WTC11 (cell line): ENCODE measurements at regions not wholly inside any gene's neighbourhood (a gene's known extent, or its start where the extent isn't known, plus 50 kb on each side); places are given as distances from the start of the nearest gene placed in this dataset.

ENCODE experiments used
- ATAC-seq: fragments of 200-7000 bp; cut with Tn5 transposase; 2 replicates; pipeline ENCODE4 v1.10.0; 2021; ENCODE audit warnings: mild to moderate bottlenecking, moderate library complexity
- CTCF ChIA-PET: fragments of 300-600 bp; sonication (Branson Sonifier 250); formaldehyde crosslinking; loops from one replicate; lab custom pipeline; 2021; ENCODE audit warnings: antibody characterized with exemption; lab: Charles Lee
- POLR2A ChIA-PET: fragments of 350-600 bp; sonication (Branson Sonifier 250); formaldehyde crosslinking; loops from one replicate; lab custom pipeline; 2021; ENCODE audit warnings: antibody characterized with exemption; lab: Charles Lee
- DNase-seq: peaks from one replicate; pipeline ENCODE4 v3.0.0; 2021; ENCODE audit warnings: low spot score
- H3K27ac Mint-ChIP-seq: 2 replicates; pipeline ENCODE4 v1.8.0; 2021; ENCODE audit warnings: mixed read lengths
- H3K27me3 Mint-ChIP-seq: 2 replicates; pipeline ENCODE4 v1.8.0; 2021; ENCODE audit warnings: low read depth, mild to moderate bottlenecking, moderate library complexity, mixed read lengths
- H3K36me3 Mint-ChIP-seq: 2 replicates; pipeline ENCODE4 v1.8.0; 2021; ENCODE audit warnings: mixed read lengths
- H3K4me1 Mint-ChIP-seq: 2 replicates; pipeline ENCODE4 v1.8.0; 2022; ENCODE audit warnings: mixed read lengths
- H3K4me3 Mint-ChIP-seq: 2 replicates; pipeline ENCODE4 v1.8.0; 2021; ENCODE audit warnings: mild to moderate bottlenecking, moderate library complexity, mixed read lengths
- H3K9me3 Mint-ChIP-seq: 2 replicates; pipeline ENCODE4 v1.8.0; 2021; ENCODE audit warnings: mixed read lengths
- AFF4 ChIP-seq: sonication (generic); formaldehyde crosslinking; IDR thresholded peaks from 2 replicates; pipeline ENCODE4 v1.8.1; 2023; ENCODE audit warnings: mild to moderate bottlenecking, missing genetic modification reagents, borderline replicate concordance
- AR ChIP-seq: fragments of 250-450 bp; sonication (Bioruptor Pico); IDR thresholded peaks from 2 replicates; pipeline ENCODE4 v1.9.0; 2021; ENCODE audit warnings: mild to moderate bottlenecking
- ATF6 ChIP-seq: sonication (generic); formaldehyde crosslinking; IDR thresholded peaks from 2 replicates; pipeline ENCODE4 v1.8.1; 2023; ENCODE audit warnings: mild to moderate bottlenecking, missing genetic modification reagents
- E2F5 ChIP-seq: sonication (generic); formaldehyde crosslinking; IDR thresholded peaks from 2 replicates; pipeline ENCODE4 v1.8.1; 2022; ENCODE audit warnings: mild to moderate bottlenecking, moderate library complexity, missing genetic modification reagents
- ERG ChIP-seq: fragments of 250-450 bp; sonication (Bioruptor Pico); IDR thresholded peaks from 2 replicates; pipeline ENCODE4 v1.8.0; 2021; ENCODE audit warnings: mild to moderate bottlenecking
- ETV6 ChIP-seq: sonication (generic); formaldehyde crosslinking; IDR thresholded peaks from 2 replicates; pipeline ENCODE4 v1.8.1; 2022; ENCODE audit warnings: mild to moderate bottlenecking, missing genetic modification reagents
- GABPB1 ChIP-seq: sonication (generic); formaldehyde crosslinking; IDR thresholded peaks from 2 replicates; pipeline ENCODE4 v1.8.1; 2023; ENCODE audit warnings: mild to moderate bottlenecking, missing genetic modification reagents
- HMGA2 ChIP-seq: fragments of 250-450 bp; sonication (Bioruptor Pico); IDR thresholded peaks from 2 replicates; pipeline ENCODE4 v1.4.0; 2021; ENCODE audit warnings: mild to moderate bottlenecking, moderate library complexity
- NR1H2 ChIP-seq: sonication (generic); formaldehyde crosslinking; IDR thresholded peaks from 2 replicates; pipeline ENCODE4 v1.9.0; 2021; ENCODE audit warnings: mild to moderate bottlenecking, moderate library complexity, missing genetic modification reagents
- PRRX2 ChIP-seq: fragments of 250-450 bp; sonication (Bioruptor Pico); IDR thresholded peaks from 2 replicates; pipeline ENCODE4 v1.8.0; 2021; ENCODE audit warnings: mild to moderate bottlenecking
- RELA ChIP-seq: sonication (generic); formaldehyde crosslinking; IDR thresholded peaks from 2 replicates; pipeline ENCODE4 v1.8.1; 2022; ENCODE audit warnings: missing genetic modification reagents, mild to moderate bottlenecking, borderline replicate concordance
- RORB ChIP-seq: fragments of 250-450 bp; sonication (Bioruptor Pico); IDR thresholded peaks from 2 replicates; pipeline ENCODE4 v1.9.0; 2021; ENCODE audit warnings: mild to moderate bottlenecking
- SMAD4 ChIP-seq: sonication (generic); formaldehyde crosslinking; IDR thresholded peaks from 2 replicates; pipeline ENCODE4 v1.8.0; 2022; ENCODE audit warnings: mild to moderate bottlenecking, missing genetic modification reagents
- SP1 ChIP-seq: sonication (generic); formaldehyde crosslinking; conservative IDR thresholded peaks from 2 replicates; pipeline ENCODE4 v1.8.1; 2022; ENCODE audit warnings: missing genetic modification reagents
- STAT6 ChIP-seq: sonication (generic); formaldehyde crosslinking; conservative IDR thresholded peaks from 2 replicates; pipeline ENCODE4 v1.8.1; 2023; ENCODE audit warnings: mild to moderate bottlenecking, low read depth, missing genetic modification reagents, moderate library complexity
- TP53 ChIP-seq: sonication (generic); formaldehyde crosslinking; IDR thresholded peaks from 2 replicates; pipeline ENCODE4 v1.8.1; 2023; ENCODE audit warnings: mild to moderate bottlenecking, missing genetic modification reagents
- ZBTB21 ChIP-seq: sonication (generic); formaldehyde crosslinking; IDR thresholded peaks from 2 replicates; pipeline ENCODE4 v1.8.1; 2023; ENCODE audit warnings: mild to moderate bottlenecking, missing genetic modification reagents, borderline replicate concordance
- ZNF219 ChIP-seq: sonication (generic); formaldehyde crosslinking; IDR thresholded peaks from 2 replicates; pipeline ENCODE4 v1.8.0; 2023; ENCODE audit warnings: missing genetic modification reagents, mild to moderate bottlenecking, borderline replicate concordance
- ZNF317 ChIP-seq: sonication (generic); formaldehyde crosslinking; IDR thresholded peaks from 2 replicates; pipeline ENCODE4 v1.8.1; 2023; ENCODE audit warnings: low read depth, mild to moderate bottlenecking, moderate library complexity, missing genetic modification reagents, borderline replicate concordance
- ZNF425 ChIP-seq: fragments of 250-450 bp; sonication (Bioruptor Pico); conservative IDR thresholded peaks from 2 replicates; pipeline ENCODE4 v1.9.0; 2021; ENCODE audit warnings: mild to moderate bottlenecking

- CTCF ChIA-PET, result no interaction called here
- DNase-seq (no peak), ATAC-seq (no peak)
- no peak for TF ChIP-seq ERG (CRISPR knock-in tag)
- no peak for TF ChIP-seq NR1H2 (CRISPR knock-in tag)
- TF ChIP-seq PRRX2 (CRISPR knock-in tag), result no peak
- TF ChIP-seq SMAD4 (CRISPR knock-in tag), result no peak
- TF ChIP-seq ZBTB21 (CRISPR knock-in tag), result no peak
- no peak for TF ChIP-seq STAT6 (CRISPR knock-in tag)
- TF ChIP-seq ZNF317 (CRISPR knock-in tag), result no peak
- TF ChIP-seq AR (CRISPR knock-in tag), result no peak
- no peak for TF ChIP-seq SP1 (CRISPR knock-in tag)
- TF ChIP-seq HMGA2 (CRISPR knock-in tag), result no peak
- no peak for TF ChIP-seq ATF6
- TF ChIP-seq AFF4 (CRISPR knock-in tag), result no peak
- no peak for TF ChIP-seq GABPB1 (CRISPR knock-in tag)
- no peak for TF ChIP-seq TP53
- no peak for TF ChIP-seq RORB (CRISPR knock-in tag)
- TF ChIP-seq E2F5, result no peak
- no peak for TF ChIP-seq ETV6 (CRISPR knock-in tag)
- no peak for TF ChIP-seq ZNF219 (CRISPR knock-in tag)
- no peak for TF ChIP-seq ZNF425
- TF ChIP-seq RELA (CRISPR knock-in tag), result no peak
- Mint-ChIP-seq H3K36me3 (no peaks in the 10 kb centered on the region), H3K4me1 (no peaks in the 10 kb centered on the region), H3K27me3 (no peaks in the 10 kb centered on the region), H3K9me3 (peaks cover 7% of the 10 kb centered on the region), H3K4me3 (no peak overlapping the region), H3K27ac (no peak overlapping the region)
- POLR2A ChIA-PET, result no interaction called here
Measured at GRCh38 chr2:82793711-82794435, 1665.2 kb downstream of the SUCLG1 start.
